Prostate gland (tissue), 2 donors: ENCODE measurements at regions not wholly inside any gene's neighbourhood (a gene's known extent, or its start where the extent isn't known, plus 50 kb on each side); places are given as distances from the start of the nearest gene placed in this dataset.

Source experiments
- DNase-seq: peaks from one replicate; pipeline ENCODE4 v3.0.0-alpha.2; 2019; ENCODE audit warnings: low spot score
- H3K27ac ChIP-seq, 2 donors: fragments of 200-600 bp; sonication (generic); 2 replicates each; pipeline ENCODE4 v1.5.1; 2017 to 2019
- H3K27me3 ChIP-seq: fragments of 200-600 bp; sonication (generic); replicated peaks from 2 replicates; pipeline ENCODE4 v1.5.1; 2019; ENCODE audit not compliant: insufficient read depth
- H3K36me3 ChIP-seq, 2 donors: fragments of 200-600 bp; sonication (generic); 1 replicate in 1 of 2; 2 replicates in 1 of 2; pipeline versions ENCODE4 v1.5.1 to v1.8.1; 2017 to 2019
- H3K4me1 ChIP-seq: fragments of 200-600 bp; sonication (generic); replicated peaks from 2 replicates; pipeline ENCODE4 v1.5.1; 2019
- H3K4me3 ChIP-seq, 2 donors: fragments of 200-600 bp; sonication (generic); 2 replicates each; pipeline ENCODE4 v1.5.1; 2017 to 2019
- H3K9me3 ChIP-seq: fragments of 200-600 bp; sonication (generic); 2 replicates; pipeline ENCODE4 v1.5.1; 2017
- CTCF ChIP-seq, 4 experiments: fragments of 200-600 bp in 2 of 4; fragments of 450-650 bp in 2 of 4; sonication (generic) in 2 of 4; IDR thresholded peaks; 1 replicate in 3 of 4; 2 replicates in 1 of 4; pipeline ENCODE4 v1.5.1; 2016 to 2019; ENCODE audit warnings: antibody characterized with exemption in 4 of 4, mild to moderate bottlenecking in 2 of 4, moderate library complexity in 2 of 4
- POLR2A ChIP-seq: fragments of 450-650 bp; IDR thresholded peaks from one replicate; pipeline ENCODE4 v1.6.1; 2016; ENCODE audit warnings: antibody characterized with exemption, mild to moderate bottlenecking
- POLR2AphosphoS5 ChIP-seq: sonication (generic); formaldehyde crosslinking; IDR thresholded peaks from one replicate; pipeline ENCODE4 v1.6.1; 2017; ENCODE audit warnings: antibody characterized with exemption
- WGBS: methylation state at CpG from one replicate; pipeline ENCODE4 v1.1.5; 2018; 5-methylcytosine and 5-hydroxymethylcytosine counted together
- intact Hi-C: fragments of 100-400 bp; cut with DNase I; formaldehyde crosslinking; loops from one replicate; pipeline ENCODE4 v1.14.2; 2022

DNA sequence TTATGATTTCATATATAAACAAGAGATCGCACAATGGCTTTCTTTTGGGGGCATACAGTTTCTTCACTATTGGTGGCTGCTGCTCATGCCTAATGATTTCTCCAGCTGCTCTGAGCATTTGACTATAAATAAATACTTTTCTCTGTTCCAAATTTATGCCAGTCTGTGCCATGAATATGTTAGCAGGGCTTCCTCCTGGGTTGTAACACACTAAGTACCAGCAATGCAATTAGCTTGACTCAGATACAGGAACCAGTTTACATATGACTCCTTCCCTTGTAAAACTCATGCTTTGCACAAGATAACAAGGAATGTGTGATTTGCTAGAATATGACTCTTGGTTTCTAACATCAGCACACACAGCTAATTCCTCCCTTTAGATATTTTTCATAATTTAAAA is 1629.7 kb downstream of the NCAM2 start:
- Histone ChIP-seq H3K4me3 (no peak overlapping the region), H3K36me3 (no peaks in the 10 kb centered on the region), H3K27ac (no peak overlapping the region), H3K9me3 (no peaks in the 10 kb centered on the region), H3K4me1 (no peaks in the 10 kb centered on the region), H3K27me3 (no peaks in the 10 kb centered on the region)
- intact Hi-C loops = no loop called here
- TF ChIP-seq POLR2A (no peak), CTCF (IDR thresholded peaks at IDR 0.05) (no peak), POLR2AphosphoS5 (no peak)
- 78% methylated on average over 1 of the region's 1 CpG for WGBS
- no peak for DNase-seq

GRCh38 chr21:22630953-22631465 is 1632.8 kb downstream of the NCAM2 start:
- TF ChIP-seq POLR2AphosphoS5 (no peak), CTCF (IDR thresholded peaks at IDR 0.05) (no peak), POLR2A (no peak)
- no peak for DNase-seq
- H3K4me1 ChIP-seq = no peaks in the 10 kb centered on the region
- H3K9me3 ChIP-seq = no peaks in the 10 kb centered on the region
- no peaks in the 10 kb centered on the region for H3K36me3 ChIP-seq
- WGBS = 85% methylated on average over 3 of the region's 3 CpGs
- intact Hi-C loops = no loop called here
- no peaks in the 10 kb centered on the region for H3K27me3 ChIP-seq
- H3K4me3 ChIP-seq = no peak overlapping the region
- no peak overlapping the region for H3K27ac ChIP-seq

DNA sequence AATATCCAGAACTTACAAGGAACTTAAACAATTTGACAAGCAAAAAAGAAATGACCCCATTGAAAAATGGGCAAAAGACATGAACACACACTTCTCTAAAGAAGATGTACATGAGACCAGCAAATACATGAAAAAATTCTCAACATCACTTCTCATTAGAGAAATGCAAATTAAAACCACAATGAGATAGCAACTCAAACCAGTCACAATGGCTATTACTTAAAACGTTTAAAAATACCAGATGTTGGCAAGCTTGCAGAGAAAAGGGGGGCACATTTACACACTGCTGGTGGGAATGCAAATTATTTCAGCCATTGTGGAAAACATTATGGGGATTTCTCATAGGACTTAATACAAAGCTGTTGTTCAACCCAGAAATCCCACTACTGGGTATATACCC is 1634.0 kb downstream of the NCAM2 start:
- 45% methylated on average over 1 of the region's 1 CpG for WGBS
- intact Hi-C loops = no loop called here
- TF ChIP-seq POLR2AphosphoS5 = no peak
- TF ChIP-seq CTCF (IDR thresholded peaks at IDR 0.05) = no peak
- TF ChIP-seq POLR2A = no peak
- no peak overlapping the region for H3K27ac ChIP-seq
- no peaks in the 10 kb centered on the region for H3K27me3 ChIP-seq
- no peak for DNase-seq
- H3K36me3 ChIP-seq = no peaks in the 10 kb centered on the region
- H3K9me3 ChIP-seq = no peaks in the 10 kb centered on the region
- H3K4me1 ChIP-seq = no peaks in the 10 kb centered on the region
- no peak overlapping the region for H3K4me3 ChIP-seq

- intact Hi-C loops = no loop called here
- TF ChIP-seq POLR2AphosphoS5 (no peak), CTCF (IDR thresholded peaks at IDR 0.05) (no peak), POLR2A (no peak)
- H3K36me3 ChIP-seq = no peaks in the 10 kb centered on the region
- no peak overlapping the region for H3K27ac ChIP-seq
- H3K4me1 ChIP-seq = no peaks in the 10 kb centered on the region
- no peaks in the 10 kb centered on the region for H3K9me3 ChIP-seq
- DNase-seq = no peak
- 84% methylated on average over 3 of the region's 3 CpGs for WGBS
- H3K27me3 ChIP-seq = no peaks in the 10 kb centered on the region
- no peak overlapping the region for H3K4me3 ChIP-seq
Measured at GRCh38 chr21:22649246-22649645, 1651.0 kb downstream of the NCAM2 start.

GRCh38 chr21:22650226-22650625 is 1652.0 kb downstream of the NCAM2 start:
- 76% methylated on average over 1 of the region's 1 CpG for WGBS
- H3K27me3 ChIP-seq = no peaks in the 10 kb centered on the region
- no peaks in the 10 kb centered on the region for H3K4me1 ChIP-seq
- H3K36me3 ChIP-seq = no peaks in the 10 kb centered on the region
- H3K4me3 ChIP-seq = no peak overlapping the region
- DNase-seq = no peak
- H3K9me3 ChIP-seq = no peaks in the 10 kb centered on the region
- no peak for TF ChIP-seq POLR2A
- TF ChIP-seq CTCF (IDR thresholded peaks at IDR 0.05) = no peak
- no peak for TF ChIP-seq POLR2AphosphoS5
- no peak overlapping the region for H3K27ac ChIP-seq
- intact Hi-C loops = no loop called here
